Retinal pigment epithelial cell (primary cell): ENCODE measurements at regions not wholly inside any gene's neighbourhood (a gene's known extent, or its start where the extent isn't known, plus 50 kb on each side); places are given as distances from the start of the nearest gene placed in this dataset.
A peak's percentile ranks its signal among the peaks of the same experiment; 100 is the strongest.

ENCODE experiments used
- DNase-seq: peaks from one replicate; pipeline ENCODE4 v3.0.0-alpha.2; 2010; ENCODE audit warnings: low read depth
- H3K4me3 ChIP-seq: 2 replicates; pipeline ENCODE4 v1.5.1; 2011; ENCODE audit warnings: mild to moderate bottlenecking, low read length, control low read depth, moderate library complexity
- CTCF ChIP-seq: conservative IDR thresholded peaks from 2 replicates; pipeline ENCODE4 v1.5.1; 2011; ENCODE audit warnings: low read depth, low read length, control low read depth, inconsistent platforms

- no peak overlapping the region for H3K4me3 ChIP-seq
- peak; percentile 26 for DNase-seq
Observed at GRCh38 chr3:30347679-30348216, 258.7 kb upstream of the TGFBR2 start.

GRCh38 chr3:30349507-30349906 lies 256.9 kb upstream of the TGFBR2 start:
- no peak for TF ChIP-seq CTCF
- DNase-seq = no peak
- no peak overlapping the region for H3K4me3 ChIP-seq

More at GRCh38 chr3:30347679-30348216, 258.7 kb upstream of the TGFBR2 start:
- TF ChIP-seq CTCF = no peak

- no peak for TF ChIP-seq CTCF
- no peak overlapping the region for H3K4me3 ChIP-seq
- no peak for DNase-seq
Observed at GRCh38 chr3:30350011-30350410, 256.4 kb upstream of the TGFBR2 start.

- no peak for DNase-seq
- no peak overlapping the region for H3K4me3 ChIP-seq
- TF ChIP-seq CTCF = no peak
Observed at GRCh38 chr3:30350901-30351300, 255.5 kb upstream of the TGFBR2 start.

GRCh38 chr3:30352410-30353318 lies 253.7 kb upstream of the TGFBR2 start:
- no peak for TF ChIP-seq CTCF
- no peak for DNase-seq
- no peak overlapping the region for H3K4me3 ChIP-seq

- no peak for TF ChIP-seq CTCF
- H3K4me3 ChIP-seq = no peak overlapping the region
- DNase-seq = no peak
Observed at GRCh38 chr3:30353711-30354467, 252.5 kb upstream of the TGFBR2 start.
